Liver (tissue), 3 donors: ENCODE measurements at regions not wholly inside any gene's neighbourhood (a gene's known extent, or its start where the extent isn't known, plus 50 kb on each side); places are given as distances from the start of the nearest gene placed in this dataset.

Source experiments
- ATF3 ChIP-seq: IDR thresholded peaks from 2 replicates; pipeline ENCODE4 v1.6.1; 2016; ENCODE audit warnings: antibody characterized with exemption
- EGR1 ChIP-seq, 2 donors: IDR thresholded peaks; 2 replicates each; pipeline ENCODE4 v1.6.1; 2016 to 2018; ENCODE audit warnings: antibody characterized with exemption in 2 of 2, low read depth in 2 of 2
- FOXA2 ChIP-seq: IDR thresholded peaks from 2 replicates; pipeline ENCODE4 v1.6.1; 2016; ENCODE audit warnings: antibody characterized with exemption
- GABPA ChIP-seq, 2 donors: IDR thresholded peaks in 1 of 2; conservative IDR thresholded peaks in 1 of 2; 2 replicates each; pipeline ENCODE4 v1.6.1; 2016; ENCODE audit warnings: antibody characterized with exemption in 2 of 2, mild to moderate bottlenecking in 1 of 2, moderate library complexity in 1 of 2
- HNF4G ChIP-seq: IDR thresholded peaks from 2 replicates; pipeline ENCODE4 v1.6.1; 2016; ENCODE audit warnings: antibody characterized with exemption
- JUND ChIP-seq, 2 donors: IDR thresholded peaks; 2 replicates each; pipeline ENCODE4 v1.6.1; 2016; ENCODE audit warnings: antibody characterized with exemption in 2 of 2
- NR2F2 ChIP-seq: IDR thresholded peaks from 2 replicates; pipeline ENCODE4 v1.6.1; 2016; ENCODE audit warnings: antibody characterized with exemption
- RAD21 ChIP-seq, 2 donors: IDR thresholded peaks; 2 replicates each; pipeline ENCODE4 v1.6.1; 2016; ENCODE audit warnings: antibody characterized with exemption in 2 of 2, mild to moderate bottlenecking in 2 of 2
- TAF1 ChIP-seq: conservative IDR thresholded peaks from 2 replicates; pipeline ENCODE4 v1.6.1; 2016; ENCODE audit warnings: antibody characterized with exemption, mild to moderate bottlenecking
- YY1 ChIP-seq: IDR thresholded peaks from 2 replicates; pipeline ENCODE4 v1.6.1; 2016; ENCODE audit warnings: antibody characterized with exemption, mild to moderate bottlenecking
- ZBTB33 ChIP-seq: IDR thresholded peaks from 2 replicates; pipeline ENCODE4 v1.6.1; 2016; ENCODE audit warnings: antibody characterized with exemption
- TF ChIP-seq, protein P1 (sequence below): fragments of 150-350 bp; IDR thresholded peaks from 2 replicates; pipeline ENCODE4 v1.5.1; 2017; ENCODE audit warnings: improper control_type of control experiment, low read depth, low read length; ENCODE audit not compliant: missing input control
- TF ChIP-seq, protein P2 (sequence below): IDR thresholded peaks from 2 replicates; pipeline ENCODE4 v1.6.1; 2016; ENCODE audit warnings: antibody characterized with exemption
- TF ChIP-seq, protein P3 (sequence below): IDR thresholded peaks from 2 replicates; pipeline ENCODE4 v1.6.1; 2016; ENCODE audit warnings: antibody characterized with exemption, mild to moderate bottlenecking
- donor health status: healthy.
- donor health status: healthy.

DNA sequence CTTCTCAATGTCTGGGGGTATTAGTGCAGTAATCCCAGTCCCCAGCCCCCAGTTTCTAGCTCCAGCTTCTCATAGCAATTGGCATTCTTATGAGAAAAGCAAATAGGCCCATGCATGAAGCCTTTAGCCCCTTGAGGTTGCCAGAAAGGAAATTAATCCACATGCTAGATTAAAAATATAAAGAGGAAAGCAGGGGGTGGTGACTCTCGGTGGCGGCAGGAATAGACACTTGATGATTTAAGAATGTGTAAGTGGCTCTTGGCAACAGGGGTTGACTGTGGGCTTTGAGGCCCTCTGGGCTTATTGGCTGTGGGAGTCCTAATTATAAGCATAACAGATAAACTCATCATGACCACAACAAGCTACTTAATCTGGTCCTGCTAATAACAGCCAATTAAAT is 1367.3 kb upstream of the FLRT2 start:
- TF ChIP-seq, protein P1, sequence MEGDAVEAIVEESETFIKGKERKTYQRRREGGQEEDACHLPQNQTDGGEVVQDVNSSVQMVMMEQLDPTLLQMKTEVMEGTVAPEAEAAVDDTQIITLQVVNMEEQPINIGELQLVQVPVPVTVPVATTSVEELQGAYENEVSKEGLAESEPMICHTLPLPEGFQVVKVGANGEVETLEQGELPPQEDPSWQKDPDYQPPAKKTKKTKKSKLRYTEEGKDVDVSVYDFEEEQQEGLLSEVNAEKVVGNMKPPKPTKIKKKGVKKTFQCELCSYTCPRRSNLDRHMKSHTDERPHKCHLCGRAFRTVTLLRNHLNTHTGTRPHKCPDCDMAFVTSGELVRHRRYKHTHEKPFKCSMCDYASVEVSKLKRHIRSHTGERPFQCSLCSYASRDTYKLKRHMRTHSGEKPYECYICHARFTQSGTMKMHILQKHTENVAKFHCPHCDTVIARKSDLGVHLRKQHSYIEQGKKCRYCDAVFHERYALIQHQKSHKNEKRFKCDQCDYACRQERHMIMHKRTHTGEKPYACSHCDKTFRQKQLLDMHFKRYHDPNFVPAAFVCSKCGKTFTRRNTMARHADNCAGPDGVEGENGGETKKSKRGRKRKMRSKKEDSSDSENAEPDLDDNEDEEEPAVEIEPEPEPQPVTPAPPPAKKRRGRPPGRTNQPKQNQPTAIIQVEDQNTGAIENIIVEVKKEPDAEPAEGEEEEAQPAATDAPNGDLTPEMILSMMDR = no peak
- TF ChIP-seq YY1 = no peak
- TF ChIP-seq ATF3 = no peak
- TF ChIP-seq NR2F2 = no peak
- TF ChIP-seq TAF1 = no peak
- TF ChIP-seq EGR1 (IDR thresholded peaks at IDR 0.05; ENCODE audit: low read depth in 2 of 2) = no peak
- no peak for TF ChIP-seq GABPA (IDR thresholded peaks at IDR 0.05 in 1 of 2, conservative IDR thresholded peaks at IDR 0.05 in 1 of 2)
- no peak for TF ChIP-seq FOXA2
- no peak for TF ChIP-seq ZBTB33
- no peak for TF ChIP-seq JUND (IDR thresholded peaks at IDR 0.05)
- TF ChIP-seq HNF4G = no peak
- TF ChIP-seq, protein P2, sequence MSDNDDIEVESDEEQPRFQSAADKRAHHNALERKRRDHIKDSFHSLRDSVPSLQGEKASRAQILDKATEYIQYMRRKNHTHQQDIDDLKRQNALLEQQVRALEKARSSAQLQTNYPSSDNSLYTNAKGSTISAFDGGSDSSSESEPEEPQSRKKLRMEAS = no peak
- TF ChIP-seq, protein P3, sequence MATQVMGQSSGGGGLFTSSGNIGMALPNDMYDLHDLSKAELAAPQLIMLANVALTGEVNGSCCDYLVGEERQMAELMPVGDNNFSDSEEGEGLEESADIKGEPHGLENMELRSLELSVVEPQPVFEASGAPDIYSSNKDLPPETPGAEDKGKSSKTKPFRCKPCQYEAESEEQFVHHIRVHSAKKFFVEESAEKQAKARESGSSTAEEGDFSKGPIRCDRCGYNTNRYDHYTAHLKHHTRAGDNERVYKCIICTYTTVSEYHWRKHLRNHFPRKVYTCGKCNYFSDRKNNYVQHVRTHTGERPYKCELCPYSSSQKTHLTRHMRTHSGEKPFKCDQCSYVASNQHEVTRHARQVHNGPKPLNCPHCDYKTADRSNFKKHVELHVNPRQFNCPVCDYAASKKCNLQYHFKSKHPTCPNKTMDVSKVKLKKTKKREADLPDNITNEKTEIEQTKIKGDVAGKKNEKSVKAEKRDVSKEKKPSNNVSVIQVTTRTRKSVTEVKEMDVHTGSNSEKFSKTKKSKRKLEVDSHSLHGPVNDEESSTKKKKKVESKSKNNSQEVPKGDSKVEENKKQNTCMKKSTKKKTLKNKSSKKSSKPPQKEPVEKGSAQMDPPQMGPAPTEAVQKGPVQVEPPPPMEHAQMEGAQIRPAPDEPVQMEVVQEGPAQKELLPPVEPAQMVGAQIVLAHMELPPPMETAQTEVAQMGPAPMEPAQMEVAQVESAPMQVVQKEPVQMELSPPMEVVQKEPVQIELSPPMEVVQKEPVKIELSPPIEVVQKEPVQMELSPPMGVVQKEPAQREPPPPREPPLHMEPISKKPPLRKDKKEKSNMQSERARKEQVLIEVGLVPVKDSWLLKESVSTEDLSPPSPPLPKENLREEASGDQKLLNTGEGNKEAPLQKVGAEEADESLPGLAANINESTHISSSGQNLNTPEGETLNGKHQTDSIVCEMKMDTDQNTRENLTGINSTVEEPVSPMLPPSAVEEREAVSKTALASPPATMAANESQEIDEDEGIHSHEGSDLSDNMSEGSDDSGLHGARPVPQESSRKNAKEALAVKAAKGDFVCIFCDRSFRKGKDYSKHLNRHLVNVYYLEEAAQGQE = no peak
- TF ChIP-seq RAD21 (IDR thresholded peaks at IDR 0.05) = no peak
